Natural killer cell (primary cell): ENCODE measurements at regions not wholly inside any gene's neighbourhood (a gene's known extent, or its start where the extent isn't known, plus 50 kb on each side); places are given as distances from the start of the nearest gene placed in this dataset.

ENCODE experiments used
- ATAC-seq, 3 donors: fragments of 150-1000 bp in 2 of 3; fragments of 200-7000 bp in 1 of 3; cut with Tn5 transposase; 1 replicate in 1 of 3; 2 replicates in 2 of 3; pipeline ENCODE4 v1.10.0; 2021; ENCODE audit warnings: mild to moderate bottlenecking in 2 of 3, moderate library complexity in 2 of 3
- DNase-seq, 2 donors: peaks; one replicate each; pipeline versions ENCODE4 v3.0.0 to v3.0.0-alpha.2; 2013 to 2021; ENCODE audit warnings: mixed read lengths in 1 of 2
- H3K27ac ChIP-seq: one replicate; pipeline ENCODE4 v1.5.1; 2013; ENCODE audit warnings: mild to moderate bottlenecking, low read length
- H3K27me3 ChIP-seq: one replicate; pipeline ENCODE4 v1.6.1; 2013; ENCODE audit warnings: low read length; ENCODE audit not compliant: control insufficient read depth, insufficient read depth
- H3K36me3 ChIP-seq: one replicate; pipeline ENCODE4 v1.6.1; 2013; ENCODE audit warnings: low read length; ENCODE audit not compliant: control insufficient read depth, insufficient read depth
- H3K4me1 ChIP-seq: one replicate; pipeline ENCODE4 v1.6.1; 2013; ENCODE audit warnings: low read length; ENCODE audit not compliant: control insufficient read depth, insufficient read depth
- H3K4me3 ChIP-seq: one replicate; pipeline ENCODE4 v1.5.1; 2013; ENCODE audit warnings: low read length
- H3K9me3 ChIP-seq: one replicate; pipeline ENCODE4 v1.6.1; 2013; ENCODE audit warnings: low read length; ENCODE audit not compliant: control insufficient read depth, insufficient read depth
- H3K27ac Mint-ChIP-seq, 2 donors: one replicate each; pipeline ENCODE4 v1.8.0; 2022; ENCODE audit warnings: mild to moderate bottlenecking in 2 of 2, mixed read lengths in 2 of 2, moderate library complexity in 1 of 2
- H3K27me3 Mint-ChIP-seq, 2 donors: one replicate each; pipeline ENCODE4 v1.8.0; 2022; ENCODE audit warnings: low read depth in 2 of 2, mixed read lengths in 2 of 2
- H3K36me3 Mint-ChIP-seq: one replicate; pipeline ENCODE4 v1.8.0; 2022; ENCODE audit warnings: mixed read lengths
- H3K4me1 Mint-ChIP-seq, 2 donors: one replicate each; pipeline ENCODE4 v1.8.0; 2022; ENCODE audit warnings: mixed read lengths in 2 of 2
- H3K4me3 Mint-ChIP-seq: one replicate; pipeline ENCODE4 v1.8.0; 2022; ENCODE audit warnings: mild to moderate bottlenecking, moderate library complexity, mixed read lengths
- H3K9me3 Mint-ChIP-seq, 2 donors: one replicate each; pipeline ENCODE4 v1.8.0; 2022; ENCODE audit warnings: mixed read lengths in 2 of 2
- CTCF ChIP-seq: fragments of 200-600 bp; IDR thresholded peaks from one replicate; pipeline ENCODE4 v1.8.0; 2022; ENCODE audit warnings: antibody characterized with exemption
- WGBS: methylation state at CpG from one replicate; pipeline ENCODE4 v1.1.7; 2013; ENCODE audit warnings: missing lambda C conversion rate; ENCODE audit not compliant: insufficient coverage; 5-methylcytosine and 5-hydroxymethylcytosine counted together
- intact Hi-C: fragments of 100-400 bp; cut with micrococcal nuclease; formaldehyde crosslinking; loops from one replicate; pipeline ENCODE4 v1.14.2; 2022

- Mint-ChIP-seq H3K27ac (no peak overlapping the region), H3K27me3 (peaks cover 3 to 7% of the 10 kb centered on the region in 2 donors), H3K4me3 (no peak overlapping the region), H3K36me3 (no peaks in the 10 kb centered on the region), H3K9me3 (no peaks in the 10 kb centered on the region), H3K4me1 (no peaks in the 10 kb centered on the region)
- H3K36me3 ChIP-seq = no peaks in the 10 kb centered on the region
- no peaks in the 10 kb centered on the region for H3K27me3 ChIP-seq
- no peak for ATAC-seq
- H3K4me1 ChIP-seq = no peaks in the 10 kb centered on the region
- WGBS = 87% methylated on average over 5 of the region's 7 CpGs
- H3K4me3 ChIP-seq = no peak overlapping the region
- no peak for DNase-seq
- no peak for TF ChIP-seq CTCF
- H3K27ac ChIP-seq = no peak overlapping the region
- intact Hi-C loops = no loop called here
- no peaks in the 10 kb centered on the region for H3K9me3 ChIP-seq
These were observed 118.3 kb upstream of the DNAJC10 start for GRCh38 chr2:182597570-182598295.

- Histone ChIP-seq H3K36me3 (no peaks in the 10 kb centered on the region), H3K27me3 (no peaks in the 10 kb centered on the region), H3K9me3 (no peaks in the 10 kb centered on the region), H3K4me3 (no peak overlapping the region), H3K4me1 (no peaks in the 10 kb centered on the region), H3K27ac (no peak overlapping the region)
- no peaks in the 10 kb centered on the region for H3K9me3 Mint-ChIP-seq
- no peaks in the 10 kb centered on the region for H3K36me3 Mint-ChIP-seq
- WGBS = 87% methylated on average over 5 of the region's 5 CpGs
- no peak overlapping the region for H3K4me3 Mint-ChIP-seq
- intact Hi-C loops = no loop called here
- DNase-seq (no peak), ATAC-seq (no peak)
- TF ChIP-seq CTCF = no peak
- H3K27me3 Mint-ChIP-seq = peaks cover 3 to 7% of the 10 kb centered on the region in 2 donors
- no peak overlapping the region for H3K27ac Mint-ChIP-seq
- H3K4me1 Mint-ChIP-seq = no peaks in the 10 kb centered on the region
These were observed 117.4 kb upstream of the DNAJC10 start for GRCh38 chr2:182598626-182599025.

- no peak for DNase-seq
- WGBS = 93% methylated on average over 4 of the region's 4 CpGs
These were observed 110.9 kb upstream of the DNAJC10 start for GRCh38 chr2:182605166-182605565.

More at GRCh38 chr2:182605166-182605565, 110.9 kb upstream of the DNAJC10 start:
- Histone ChIP-seq H3K9me3 (no peaks in the 10 kb centered on the region), H3K27ac (no peak overlapping the region), H3K27me3 (no peaks in the 10 kb centered on the region), H3K4me1 (no peaks in the 10 kb centered on the region), H3K36me3 (no peaks in the 10 kb centered on the region), H3K4me3 (no peak overlapping the region)
- intact Hi-C loops = no loop called here
- peaks cover 0 to 4% of the 10 kb centered on the region in 2 donors for H3K9me3 Mint-ChIP-seq
- no peaks in the 10 kb centered on the region for H3K36me3 Mint-ChIP-seq
- no peaks in the 10 kb centered on the region for H3K27me3 Mint-ChIP-seq
- no peak for ATAC-seq
- H3K4me1 Mint-ChIP-seq = no peaks in the 10 kb centered on the region
- H3K4me3 Mint-ChIP-seq = no peak overlapping the region
- no peak for TF ChIP-seq CTCF
- no peak overlapping the region for H3K27ac Mint-ChIP-seq
